B cell (primary cell): ENCODE measurements at regions not wholly inside any gene's neighbourhood (a gene's known extent, or its start where the extent isn't known, plus 50 kb on each side); places are given as distances from the start of the nearest gene placed in this dataset.

ENCODE experiments used
- EZH2 ChIP-seq: IDR thresholded peaks from 2 replicates; pipeline ENCODE4 v1.6.1; 2012; ENCODE audit warnings: borderline replicate concordance, low read depth, mild to moderate bottlenecking, moderate library complexity, low read length; ENCODE audit not compliant: insufficient read depth, poor library complexity, severe bottlenecking
- TF ChIP-seq, protein P1 (sequence below): fragments of 200-600 bp; IDR thresholded peaks from one replicate; pipeline ENCODE4 v1.8.0; 2022; ENCODE audit warnings: antibody characterized with exemption, mild to moderate bottlenecking

DNA sequence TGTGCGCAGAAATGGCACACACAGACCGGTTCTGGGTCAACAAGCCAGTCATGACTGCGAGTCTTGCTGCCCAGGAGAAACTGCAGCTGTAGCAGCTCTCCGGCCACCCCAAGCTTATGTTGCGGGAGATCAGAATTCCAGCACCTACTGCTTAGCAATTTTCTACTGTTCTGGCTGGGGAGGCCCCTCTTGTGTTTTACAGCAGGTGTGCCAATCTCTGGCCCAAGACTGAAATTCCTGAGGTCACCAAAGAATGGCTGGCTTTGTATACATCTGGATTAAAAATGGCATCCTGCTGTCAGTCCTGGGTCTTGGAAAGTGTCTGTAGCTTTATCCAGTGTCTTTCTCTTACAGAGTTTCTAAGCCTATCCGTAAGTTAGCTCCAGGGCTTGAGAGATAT is 68.9 kb upstream of the TRAM1L1 start:
- TF ChIP-seq, protein P1, sequence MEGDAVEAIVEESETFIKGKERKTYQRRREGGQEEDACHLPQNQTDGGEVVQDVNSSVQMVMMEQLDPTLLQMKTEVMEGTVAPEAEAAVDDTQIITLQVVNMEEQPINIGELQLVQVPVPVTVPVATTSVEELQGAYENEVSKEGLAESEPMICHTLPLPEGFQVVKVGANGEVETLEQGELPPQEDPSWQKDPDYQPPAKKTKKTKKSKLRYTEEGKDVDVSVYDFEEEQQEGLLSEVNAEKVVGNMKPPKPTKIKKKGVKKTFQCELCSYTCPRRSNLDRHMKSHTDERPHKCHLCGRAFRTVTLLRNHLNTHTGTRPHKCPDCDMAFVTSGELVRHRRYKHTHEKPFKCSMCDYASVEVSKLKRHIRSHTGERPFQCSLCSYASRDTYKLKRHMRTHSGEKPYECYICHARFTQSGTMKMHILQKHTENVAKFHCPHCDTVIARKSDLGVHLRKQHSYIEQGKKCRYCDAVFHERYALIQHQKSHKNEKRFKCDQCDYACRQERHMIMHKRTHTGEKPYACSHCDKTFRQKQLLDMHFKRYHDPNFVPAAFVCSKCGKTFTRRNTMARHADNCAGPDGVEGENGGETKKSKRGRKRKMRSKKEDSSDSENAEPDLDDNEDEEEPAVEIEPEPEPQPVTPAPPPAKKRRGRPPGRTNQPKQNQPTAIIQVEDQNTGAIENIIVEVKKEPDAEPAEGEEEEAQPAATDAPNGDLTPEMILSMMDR: no peak
- TF ChIP-seq EZH2: no peak
